ENCODE measurements at regions not wholly inside any gene's neighbourhood (a gene's known extent, or its start where the extent isn't known, plus 50 kb on each side); places are given as distances from the start of the nearest gene placed in this dataset.

DNA sequence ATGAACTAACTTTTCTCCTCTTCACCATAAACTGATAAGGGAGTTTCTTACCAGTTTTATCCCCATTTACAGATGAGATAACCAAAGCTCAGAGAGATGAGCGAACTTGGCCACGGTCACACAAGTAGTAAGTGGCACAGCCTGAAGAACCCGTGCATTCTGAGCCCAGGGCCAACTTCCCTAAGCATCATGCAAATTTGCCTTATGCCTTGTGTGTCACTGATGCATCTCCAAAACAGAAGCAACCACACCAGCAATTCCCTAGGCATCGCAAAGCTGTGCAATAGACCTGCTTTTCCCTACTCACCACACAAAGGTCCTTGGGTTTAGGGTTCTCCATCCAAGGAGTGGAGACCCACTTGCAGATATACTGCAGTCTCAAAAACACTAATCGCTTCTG is 304.5 kb upstream of the KAZN start:
- Histone ChIP-seq H3K4me3 (no peak overlapping the region), H3K9me3 (no peaks in the 10 kb centered on the region), H3K4me1 (no peaks in the 10 kb centered on the region), H3K27me3 (ENCODE audit: low read depth) (no peaks in the 10 kb centered on the region), H3K36me3 (no peaks in the 10 kb centered on the region), H3K27ac (no peak overlapping the region)
- TF ChIP-seq, protein P1, sequence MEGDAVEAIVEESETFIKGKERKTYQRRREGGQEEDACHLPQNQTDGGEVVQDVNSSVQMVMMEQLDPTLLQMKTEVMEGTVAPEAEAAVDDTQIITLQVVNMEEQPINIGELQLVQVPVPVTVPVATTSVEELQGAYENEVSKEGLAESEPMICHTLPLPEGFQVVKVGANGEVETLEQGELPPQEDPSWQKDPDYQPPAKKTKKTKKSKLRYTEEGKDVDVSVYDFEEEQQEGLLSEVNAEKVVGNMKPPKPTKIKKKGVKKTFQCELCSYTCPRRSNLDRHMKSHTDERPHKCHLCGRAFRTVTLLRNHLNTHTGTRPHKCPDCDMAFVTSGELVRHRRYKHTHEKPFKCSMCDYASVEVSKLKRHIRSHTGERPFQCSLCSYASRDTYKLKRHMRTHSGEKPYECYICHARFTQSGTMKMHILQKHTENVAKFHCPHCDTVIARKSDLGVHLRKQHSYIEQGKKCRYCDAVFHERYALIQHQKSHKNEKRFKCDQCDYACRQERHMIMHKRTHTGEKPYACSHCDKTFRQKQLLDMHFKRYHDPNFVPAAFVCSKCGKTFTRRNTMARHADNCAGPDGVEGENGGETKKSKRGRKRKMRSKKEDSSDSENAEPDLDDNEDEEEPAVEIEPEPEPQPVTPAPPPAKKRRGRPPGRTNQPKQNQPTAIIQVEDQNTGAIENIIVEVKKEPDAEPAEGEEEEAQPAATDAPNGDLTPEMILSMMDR (IDR thresholded peaks at IDR 0.05), result no peak
- intact Hi-C loops (cut with DNase I), result no loop called here
- ATAC-seq, result no peak
- DNase-seq, result no peak

DNA sequence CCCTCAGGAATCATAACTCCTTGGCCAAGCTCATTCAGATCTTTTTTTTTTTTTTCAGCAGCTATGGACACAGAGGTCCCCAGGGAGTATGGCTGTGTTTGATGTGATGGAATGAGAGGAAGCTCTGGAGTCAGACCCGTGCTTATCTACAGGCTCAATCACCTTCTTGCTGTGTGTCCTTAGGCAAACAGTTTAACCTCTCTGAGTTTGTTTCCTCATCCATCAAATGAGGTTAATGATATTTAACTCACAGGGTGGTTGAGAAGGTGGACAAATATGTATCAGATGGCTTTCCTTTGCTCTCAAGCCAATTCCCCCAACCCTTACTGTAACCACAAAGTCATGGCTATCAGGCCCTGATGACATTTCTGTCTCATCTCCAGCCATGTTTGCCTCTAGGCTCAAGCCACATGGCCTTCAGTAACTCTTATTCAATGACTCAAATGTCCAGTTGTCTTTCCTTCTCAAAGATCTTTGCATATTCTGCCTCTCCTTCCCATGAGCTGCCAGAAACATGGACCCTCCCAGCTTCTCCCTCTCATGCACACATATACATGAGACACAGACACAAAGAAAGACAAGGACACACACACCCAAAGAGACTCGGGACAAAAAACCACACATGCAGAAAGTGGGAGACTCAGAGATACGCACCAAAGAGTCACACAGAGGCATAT is 303.5 kb upstream of the KAZN start:
- Histone ChIP-seq H3K4me3 (no peak overlapping the region), H3K36me3 (no peaks in the 10 kb centered on the region), H3K4me1 (no peaks in the 10 kb centered on the region), H3K27ac (no peak overlapping the region), H3K9me3 (no peaks in the 10 kb centered on the region), H3K27me3 (ENCODE audit: low read depth) (no peaks in the 10 kb centered on the region)
- ATAC-seq, result no peak
- TF ChIP-seq, protein P1 (IDR thresholded peaks at IDR 0.05), result no peak
- DNase-seq, result no peak
- intact Hi-C loops (cut with DNase I), result no loop called here

DNA sequence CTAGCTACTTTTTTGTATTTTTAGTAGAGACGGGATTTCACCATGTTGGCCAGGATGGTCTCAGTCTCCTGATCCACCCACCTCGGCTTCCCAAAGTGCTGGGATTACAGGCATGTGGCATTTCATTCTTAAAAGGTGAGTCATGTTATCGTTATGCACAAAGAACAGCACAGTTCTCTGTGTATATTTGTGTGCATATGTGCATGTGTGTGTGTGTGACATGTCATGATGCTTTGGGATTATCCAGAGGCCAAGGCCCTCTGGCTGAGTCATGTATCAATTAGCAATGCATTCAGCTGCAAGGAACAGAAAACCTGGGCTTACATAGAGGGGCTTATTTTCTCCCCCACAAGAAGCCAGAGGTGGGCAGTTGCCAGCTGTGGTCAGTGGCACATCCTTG is 301.7 kb upstream of the KAZN start:
- ATAC-seq (no peak), DNase-seq (no peak)
- intact Hi-C loops (cut with DNase I), result no loop called here
- H3K27ac ChIP-seq, result no peak overlapping the region
- H3K4me3 ChIP-seq, result no peak overlapping the region
- no peaks in the 10 kb centered on the region for H3K4me1 ChIP-seq
- no peaks in the 10 kb centered on the region for H3K9me3 ChIP-seq
- no peaks in the 10 kb centered on the region for H3K27me3 ChIP-seq (ENCODE audit: low read depth)
- TF ChIP-seq, protein P1 (IDR thresholded peaks at IDR 0.05), result no peak
- H3K36me3 ChIP-seq, result no peaks in the 10 kb centered on the region

DNA sequence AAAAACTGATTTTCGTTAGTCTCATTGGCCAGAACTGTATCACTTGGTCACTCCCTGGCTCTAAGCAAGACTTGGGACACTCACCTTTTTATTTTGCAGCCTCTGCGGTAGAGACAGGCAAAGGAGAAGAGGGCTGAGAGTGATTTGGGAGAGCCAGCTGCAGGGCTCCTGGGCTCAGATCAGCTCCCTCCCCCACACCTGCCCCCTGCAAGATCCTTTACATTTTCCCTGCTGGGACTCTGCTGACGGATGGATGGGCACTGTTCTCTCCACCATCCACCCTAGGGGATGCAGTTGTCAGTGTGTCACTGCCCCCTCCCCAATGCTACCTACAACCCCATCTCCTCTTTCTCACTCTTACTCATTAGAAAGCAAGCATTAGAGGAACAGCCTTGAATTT is 301.1 kb upstream of the KAZN start:
- no peaks in the 10 kb centered on the region for H3K36me3 ChIP-seq
- no peaks in the 10 kb centered on the region for H3K4me1 ChIP-seq
- no peak for ATAC-seq
- H3K27ac ChIP-seq, result no peak overlapping the region
- H3K4me3 ChIP-seq, result no peak overlapping the region
- H3K27me3 ChIP-seq (ENCODE audit: low read depth), result no peaks in the 10 kb centered on the region
- no peaks in the 10 kb centered on the region for H3K9me3 ChIP-seq
- TF ChIP-seq, protein P1 (IDR thresholded peaks at IDR 0.05), result no peak
- intact Hi-C loops (cut with DNase I), result no loop called here
- no peak for DNase-seq

DNA sequence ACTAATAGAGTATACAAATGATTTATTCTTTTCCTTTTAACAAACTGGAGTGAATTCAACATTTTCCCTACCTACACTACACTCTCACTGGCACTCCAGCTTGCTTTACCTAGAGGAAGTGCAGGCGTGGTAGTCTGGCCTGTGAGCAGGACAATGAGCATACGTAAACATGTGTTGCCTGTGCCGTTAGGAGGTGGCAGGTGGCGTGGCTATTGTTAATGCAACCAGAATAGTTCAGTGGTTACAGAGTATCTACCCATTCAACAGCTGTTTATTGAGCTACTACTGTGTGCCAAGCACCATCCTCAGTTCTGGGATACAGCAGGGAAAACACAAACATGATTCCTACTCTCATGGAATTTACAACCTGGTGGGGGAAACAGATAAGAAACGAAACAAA is 299.7 kb upstream of the KAZN start:
- DNase-seq (no peak), ATAC-seq (no peak)
- TF ChIP-seq, protein P1 (IDR thresholded peaks at IDR 0.05), result no peak
- Histone ChIP-seq H3K4me1 (no peaks in the 10 kb centered on the region), H3K36me3 (no peaks in the 10 kb centered on the region), H3K9me3 (no peaks in the 10 kb centered on the region), H3K4me3 (no peak overlapping the region), H3K27ac (no peak overlapping the region), H3K27me3 (ENCODE audit: low read depth) (no peaks in the 10 kb centered on the region)
- intact Hi-C loops (cut with DNase I), result no loop called here

Data from lower lobe of right lung (tissue), 2 donors.